Neural cell (in vitro differentiated cells): ENCODE measurements at regions not wholly inside any gene's neighbourhood (a gene's known extent, or its start where the extent isn't known, plus 50 kb on each side); places are given as distances from the start of the nearest gene placed in this dataset.
"Not testable (repeated sequence)": the region's sequence is repeated elsewhere in the genome, so short reads cannot be mapped to it uniquely, and the experiment has no call there.

ENCODE experiments used
- H2AFZ ChIP-seq: fragments of 200-600, 300-800 bp; sonication (generic), shearing (Covaris generic); 2 replicates; pipeline ENCODE4 v1.6.0; 2014; ENCODE audit warnings: low read depth, mild to moderate bottlenecking, antibody characterized with exemption, low read length, moderate library complexity
- H3F3A ChIP-seq: fragments of 200-600 bp; shearing (Covaris generic); 2 replicates; pipeline ENCODE4 v1.6.1; 2016; ENCODE audit warnings: mild to moderate bottlenecking, moderate library complexity, mixed read lengths, antibody characterized with exemption, low read length; ENCODE audit not compliant: insufficient read depth, poor library complexity, severe bottlenecking
- H3K27ac ChIP-seq: fragments of 200-600, 300-800 bp; sonication (generic), shearing (Covaris generic); 2 replicates; pipeline ENCODE4 v1.5.1; 2014; ENCODE audit warnings: mild to moderate bottlenecking, low read length, moderate library complexity
- H3K27me3 ChIP-seq: fragments of 300-800, 200-600 bp; sonication (generic), shearing (Covaris generic); 2 replicates; pipeline ENCODE4 v1.6.0; 2014; ENCODE audit warnings: mild to moderate bottlenecking, low read depth, low read length, moderate library complexity; ENCODE audit not compliant: insufficient read depth
- H3K36me3 ChIP-seq: fragments of 300-800, 200-600 bp; sonication (generic), shearing (Covaris generic); 2 replicates; pipeline ENCODE4 v1.5.1; 2014; ENCODE audit warnings: mild to moderate bottlenecking, antibody characterized with exemption, low read length, moderate library complexity; ENCODE audit not compliant: insufficient read depth
- H3K4me2 ChIP-seq: fragments of 300-800, 200-600 bp; sonication (generic), shearing (Covaris generic); 2 replicates; pipeline ENCODE4 v1.6.0; 2014; ENCODE audit warnings: mild to moderate bottlenecking, low read length
- H3K4me3 ChIP-seq: fragments of 300-800, 200-600 bp; sonication (generic), shearing (Covaris generic); 2 replicates; pipeline ENCODE4 v1.5.1; 2014; ENCODE audit warnings: mild to moderate bottlenecking, low read length, moderate library complexity
- H3K79me2 ChIP-seq: fragments of 200-600 bp; shearing (Covaris generic); replicated peaks from 2 replicates; pipeline ENCODE4 v1.6.0; 2014; ENCODE audit warnings: mild to moderate bottlenecking, low read length, moderate library complexity; ENCODE audit not compliant: insufficient read depth
- H3K9ac ChIP-seq: fragments of 300-800, 200-600 bp; sonication (generic), shearing (Covaris generic); 2 replicates; pipeline ENCODE4 v1.6.1; 2016; ENCODE audit warnings: mild to moderate bottlenecking, low read length, mixed read lengths
- H3K9me2 ChIP-seq: fragments of 200-600 bp; shearing (Covaris generic); 2 replicates; pipeline ENCODE4 v1.6.1; 2016; ENCODE audit warnings: mild to moderate bottlenecking, low read length, mixed read lengths; ENCODE audit not compliant: insufficient read depth
- H3K9me3 ChIP-seq: fragments of 200-600, 300-800 bp; sonication (generic), shearing (Covaris generic); 2 replicates; pipeline ENCODE4 v1.6.1; 2016; ENCODE audit warnings: mild to moderate bottlenecking, mixed run types, low read length, moderate library complexity, mixed read lengths
- H4K20me1 ChIP-seq: fragments of 200-600 bp; shearing (Covaris generic); 2 replicates; pipeline ENCODE4 v1.6.1; 2016; ENCODE audit warnings: mild to moderate bottlenecking, mixed run types; ENCODE audit not compliant: insufficient read depth
- EP300 ChIP-seq: fragments of 450-650 bp; conservative IDR thresholded peaks from 2 replicates; pipeline ENCODE4 v1.6.1; 2014; ENCODE audit warnings: antibody characterized with exemption, mild to moderate bottlenecking, moderate library complexity; ENCODE audit not compliant: poor library complexity, severe bottlenecking
- EZH2 ChIP-seq: fragments of 200-600, 300-800 bp; shearing (Covaris generic), sonication (generic); IDR thresholded peaks from 2 replicates; pipeline ENCODE4 v1.6.1; 2014; ENCODE audit warnings: antibody characterized with exemption, low read length, borderline replicate concordance, mild to moderate bottlenecking; ENCODE audit not compliant: insufficient read depth, poor library complexity, severe bottlenecking
- POLR2AphosphoS5 ChIP-seq: IDR thresholded peaks from 2 replicates; pipeline ENCODE4 v1.6.1; 2012
- RAD21 ChIP-seq: fragments of 450-650 bp; conservative IDR thresholded peaks from 2 replicates; pipeline ENCODE4 v1.6.1; 2014; ENCODE audit warnings: antibody characterized with exemption, mild to moderate bottlenecking, moderate library complexity
- SMC3 ChIP-seq: fragments of 450-650 bp; conservative IDR thresholded peaks from 2 replicates; pipeline ENCODE4 v1.6.1; 2014; ENCODE audit warnings: antibody characterized with exemption, mild to moderate bottlenecking, moderate library complexity; ENCODE audit not compliant: poor library complexity
- TAF1 ChIP-seq: IDR thresholded peaks from 2 replicates; pipeline ENCODE4 v1.6.1; 2012; ENCODE audit warnings: low read depth
- TF ChIP-seq, protein P1 (sequence below): IDR thresholded peaks from 2 replicates; pipeline ENCODE4 v1.6.1; 2012; ENCODE audit warnings: borderline replicate concordance

DNA sequence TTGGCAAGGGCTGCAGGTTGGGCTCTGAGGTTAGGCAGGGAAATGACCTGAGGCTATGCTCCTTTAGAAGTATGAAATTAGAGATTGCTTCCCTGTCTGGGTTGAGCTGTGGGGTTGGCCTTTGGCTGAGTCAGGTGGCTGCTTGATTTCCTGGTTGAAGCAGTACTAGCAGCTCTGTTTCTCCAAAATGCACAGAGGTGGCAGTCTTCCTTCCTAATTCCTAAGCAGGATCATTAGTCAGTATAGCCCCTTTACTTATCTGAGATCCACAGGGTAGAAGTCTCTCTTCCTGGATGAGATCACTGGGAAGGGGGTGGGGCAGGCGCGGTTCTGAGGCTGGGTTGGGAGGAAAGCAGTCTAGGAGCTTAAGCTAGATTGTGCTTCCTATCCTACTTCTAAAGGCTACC, 1917.5 kb downstream of the LRRC4C start:
- Histone ChIP-seq H3K9me3 (no peaks in the 10 kb centered on the region), H3K79me2 (no peaks in the 10 kb centered on the region), H3F3A (no peaks in the 10 kb centered on the region), H2AFZ (no peak overlapping the region), H3K9me2 (no peaks in the 10 kb centered on the region), H3K36me3 (no peaks in the 10 kb centered on the region), H3K27me3 (no peaks in the 10 kb centered on the region), H3K27ac (no peak overlapping the region), H4K20me1 (no peaks in the 10 kb centered on the region), H3K4me2 (no peak overlapping the region), H3K4me3 (no peak overlapping the region), H3K9ac (no peak overlapping the region)
- TF ChIP-seq SMC3 (no peak), EZH2 (no peak), RAD21 (no peak), TAF1 (no peak), POLR2AphosphoS5 (no peak), EP300 (no peak)
- TF ChIP-seq, protein P1, sequence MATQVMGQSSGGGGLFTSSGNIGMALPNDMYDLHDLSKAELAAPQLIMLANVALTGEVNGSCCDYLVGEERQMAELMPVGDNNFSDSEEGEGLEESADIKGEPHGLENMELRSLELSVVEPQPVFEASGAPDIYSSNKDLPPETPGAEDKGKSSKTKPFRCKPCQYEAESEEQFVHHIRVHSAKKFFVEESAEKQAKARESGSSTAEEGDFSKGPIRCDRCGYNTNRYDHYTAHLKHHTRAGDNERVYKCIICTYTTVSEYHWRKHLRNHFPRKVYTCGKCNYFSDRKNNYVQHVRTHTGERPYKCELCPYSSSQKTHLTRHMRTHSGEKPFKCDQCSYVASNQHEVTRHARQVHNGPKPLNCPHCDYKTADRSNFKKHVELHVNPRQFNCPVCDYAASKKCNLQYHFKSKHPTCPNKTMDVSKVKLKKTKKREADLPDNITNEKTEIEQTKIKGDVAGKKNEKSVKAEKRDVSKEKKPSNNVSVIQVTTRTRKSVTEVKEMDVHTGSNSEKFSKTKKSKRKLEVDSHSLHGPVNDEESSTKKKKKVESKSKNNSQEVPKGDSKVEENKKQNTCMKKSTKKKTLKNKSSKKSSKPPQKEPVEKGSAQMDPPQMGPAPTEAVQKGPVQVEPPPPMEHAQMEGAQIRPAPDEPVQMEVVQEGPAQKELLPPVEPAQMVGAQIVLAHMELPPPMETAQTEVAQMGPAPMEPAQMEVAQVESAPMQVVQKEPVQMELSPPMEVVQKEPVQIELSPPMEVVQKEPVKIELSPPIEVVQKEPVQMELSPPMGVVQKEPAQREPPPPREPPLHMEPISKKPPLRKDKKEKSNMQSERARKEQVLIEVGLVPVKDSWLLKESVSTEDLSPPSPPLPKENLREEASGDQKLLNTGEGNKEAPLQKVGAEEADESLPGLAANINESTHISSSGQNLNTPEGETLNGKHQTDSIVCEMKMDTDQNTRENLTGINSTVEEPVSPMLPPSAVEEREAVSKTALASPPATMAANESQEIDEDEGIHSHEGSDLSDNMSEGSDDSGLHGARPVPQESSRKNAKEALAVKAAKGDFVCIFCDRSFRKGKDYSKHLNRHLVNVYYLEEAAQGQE, result no peak

DNA sequence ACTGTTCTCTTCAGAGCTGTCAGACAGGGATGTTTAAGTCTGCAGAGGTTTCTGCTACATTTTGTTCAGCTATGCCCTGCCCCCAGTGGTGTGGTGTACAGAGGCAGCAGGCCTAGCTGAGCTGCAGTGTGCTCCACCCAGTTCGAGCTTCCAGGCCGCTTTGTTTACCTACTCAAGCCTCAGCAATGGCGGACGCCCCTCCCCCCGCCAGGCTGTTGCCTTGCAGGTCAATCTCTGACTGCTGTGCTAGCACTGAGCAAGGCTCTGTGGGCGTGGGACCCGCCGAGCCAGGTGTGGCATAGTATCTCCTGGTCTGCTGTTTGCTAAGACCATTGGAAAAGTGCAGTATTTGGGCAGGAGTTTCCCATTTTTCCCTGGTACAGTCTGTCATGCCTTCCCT, 1923.1 kb downstream of the LRRC4C start:
- not testable (repeated sequence) for H3K9me2 ChIP-seq, H3K36me3 ChIP-seq, H3K9ac ChIP-seq, H3F3A ChIP-seq, H3K79me2 ChIP-seq, H3K4me3 ChIP-seq, H3K27ac ChIP-seq, H3K27me3 ChIP-seq, H3K9me3 ChIP-seq, H2AFZ ChIP-seq, H4K20me1 ChIP-seq, H3K4me2 ChIP-seq
